ENCODE measurements at regions not wholly inside any gene's neighbourhood (a gene's known extent, or its start where the extent isn't known, plus 50 kb on each side); places are given as distances from the start of the nearest gene placed in this dataset.

- TF ChIP-seq POLR2A (IDR thresholded peaks at IDR 0.05) (no peak), CTCF (IDR thresholded peaks at IDR 0.05) (no peak), POLR2AphosphoS5 (IDR thresholded peaks at IDR 0.05) (no peak)
These were observed 220.6 kb downstream of the TPBG start for GRCh38 chr6:82584194-82584695.

Measured in breast epithelium (tissue), 3 donors.